A673 (cell line): ENCODE measurements at regions not wholly inside any gene's neighbourhood (a gene's known extent, or its start where the extent isn't known, plus 50 kb on each side); places are given as distances from the start of the nearest gene placed in this dataset.
"Not testable (repeated sequence)": the region's sequence is repeated elsewhere in the genome, so short reads cannot be mapped to it uniquely, and the experiment has no call there.

Experiments used
- BruUV-seq: library from RNA; stranded (reverse); fragments of 400-500 nt; replicated peaks from 2 replicates; lab custom pipeline; 2021; lab: Mats Ljungman, UMichigan
- CTCF ChIA-PET: fragments of 300-600 bp; sonication (Branson Sonifier 250); formaldehyde crosslinking; loops from one replicate; lab custom pipeline; 2022; ENCODE audit warnings: antibody characterized with exemption; lab: Charles Lee
- POLR2A ChIA-PET: fragments of 300-600 bp; sonication (Branson Sonifier 250); formaldehyde crosslinking; loops from one replicate; lab custom pipeline; 2022; ENCODE audit warnings: antibody characterized with exemption; ENCODE audit not compliant: low non-redundant PET; lab: Charles Lee
- DNase-seq: peaks from one replicate; pipeline ENCODE4 v3.0.0-alpha.2; 2015; ENCODE audit warnings: low spot score
- H3K27ac ChIP-seq: fragments of 200-600 bp; sonication (generic); 2 replicates; pipeline ENCODE4 v1.5.1; 2016; ENCODE audit warnings: mixed run types, low read depth, mild to moderate bottlenecking, mixed read lengths, antibody characterized with exemption, low read length; ENCODE audit not compliant: poor library complexity, severe bottlenecking
- H3K27me3 ChIP-seq: fragments of 200-600 bp; sonication (generic); replicated peaks from 2 replicates; pipeline ENCODE4 v1.6.1; 2017; ENCODE audit warnings: mixed run types, low read depth, mild to moderate bottlenecking, mixed read lengths, antibody characterized with exemption, low read length; ENCODE audit not compliant: insufficient read depth, poor library complexity
- H3K36me3 ChIP-seq: fragments of 200-600 bp; sonication (generic); 2 replicates; pipeline ENCODE4 v1.6.1; 2016; ENCODE audit warnings: mixed run types, mild to moderate bottlenecking, mixed read lengths, antibody characterized with exemption, low read length; ENCODE audit not compliant: insufficient read depth, poor library complexity, severe bottlenecking
- H3K4me1 ChIP-seq: fragments of 200-600 bp; sonication (generic); 2 replicates; pipeline ENCODE4 v1.6.1; 2017; ENCODE audit warnings: mixed run types, mild to moderate bottlenecking, mixed read lengths, antibody characterized with exemption, low read length; ENCODE audit not compliant: insufficient read depth, poor library complexity, severe bottlenecking
- H3K4me3 ChIP-seq: fragments of 200-600 bp; sonication (generic); 2 replicates; pipeline ENCODE4 v1.5.1; 2016; ENCODE audit warnings: low read depth, mixed run types, mild to moderate bottlenecking, mixed read lengths, low read length; ENCODE audit not compliant: poor library complexity, severe bottlenecking
- H3K9me3 ChIP-seq: fragments of 200-600 bp; sonication (generic); 2 replicates; pipeline ENCODE4 v1.6.1; 2016; ENCODE audit warnings: mixed run types, low read depth, mild to moderate bottlenecking, mixed read lengths, antibody characterized with exemption, low read length; ENCODE audit not compliant: poor library complexity, severe bottlenecking
- CTCF ChIP-seq: fragments of 300-800, 200-600 bp; sonication (generic); conservative IDR thresholded peaks from 2 replicates; pipeline ENCODE4 v1.5.1; 2017; ENCODE audit warnings: low read depth, mild to moderate bottlenecking, antibody characterized with exemption, low read length, moderate library complexity, mixed read lengths
- EZH2 ChIP-seq: fragments of 200-600 bp; sonication (generic); IDR thresholded peaks from 2 replicates; pipeline ENCODE4 v1.6.1; 2017; ENCODE audit warnings: borderline replicate concordance, low read depth, mild to moderate bottlenecking, mixed read lengths, antibody characterized with exemption, low read length; ENCODE audit not compliant: poor library complexity, severe bottlenecking
- intact Hi-C: fragments of 100-400 bp; cut with micrococcal nuclease; formaldehyde crosslinking; loops from one replicate; pipeline ENCODE4 v1.10.0; 2022; ENCODE audit not compliant: unreplicated experiment

- intact Hi-C loops, result no loop called here
- Histone ChIP-seq H3K36me3 (no peaks in the 10 kb centered on the region), H3K27ac (no peak overlapping the region), H3K4me3 (no peak overlapping the region), H3K4me1 (no peaks in the 10 kb centered on the region), H3K9me3 (no peaks in the 10 kb centered on the region), H3K27me3 (no peaks in the 10 kb centered on the region)
- TF ChIP-seq CTCF (no peak), EZH2 (no peak)
- no TSS peak for BruUV-seq
- ChIA-PET CTCF (no interaction called here), POLR2A (no interaction called here)
- DNase-seq, result no peak
Observed at GRCh38 chr7:124250297-124251034, 217.6 kb upstream of the TMEM229A start.

- no peak for TF ChIP-seq CTCF
- TF ChIP-seq EZH2, result no peak
- POLR2A ChIA-PET, result no interaction called here
- intact Hi-C loops, result no loop called here
- no peak for DNase-seq
- no peaks in the 10 kb centered on the region for H3K36me3 ChIP-seq
- H3K27ac ChIP-seq, result no peak overlapping the region
- no peak overlapping the region for H3K4me3 ChIP-seq
- CTCF ChIA-PET, result no interaction called here
- H3K27me3 ChIP-seq, result no peaks in the 10 kb centered on the region
- no peaks in the 10 kb centered on the region for H3K4me1 ChIP-seq
- no peaks in the 10 kb centered on the region for H3K9me3 ChIP-seq
- no TSS peak for BruUV-seq
Observed at GRCh38 chr7:124247691-124248090, 214.8 kb upstream of the TMEM229A start.

DNA sequence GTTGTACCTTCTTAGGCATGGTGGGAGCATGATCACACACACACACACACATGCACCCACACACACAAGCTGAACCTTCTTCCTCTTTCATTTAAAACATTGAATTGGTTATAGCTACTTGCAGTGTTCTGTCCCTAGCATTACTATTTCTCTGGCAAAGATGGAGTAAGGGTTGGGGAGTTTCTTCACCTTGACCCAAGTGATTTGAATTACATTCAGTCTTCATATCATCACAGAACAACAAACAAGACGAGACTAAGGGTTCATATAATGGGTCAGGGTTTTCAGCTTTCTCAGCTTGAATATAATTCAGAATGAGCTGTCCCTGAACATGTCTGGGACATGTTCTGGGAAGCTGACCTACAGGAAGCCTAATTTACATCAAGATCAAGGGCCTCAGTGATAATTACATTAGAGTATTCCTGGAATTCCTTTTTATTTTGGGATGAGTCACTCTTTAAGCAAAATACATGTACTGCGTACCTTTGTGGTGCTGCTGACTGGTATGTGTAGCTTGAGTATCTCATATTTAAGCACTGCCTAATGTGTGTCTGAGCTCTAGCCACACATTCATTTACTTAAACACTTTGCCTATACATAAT lies 213.5 kb upstream of the TMEM229A start:
- Histone ChIP-seq H3K4me1 (no peaks in the 10 kb centered on the region), H3K4me3 (no peak overlapping the region), H3K27me3 (no peaks in the 10 kb centered on the region), H3K27ac (no peak overlapping the region), H3K9me3 (no peaks in the 10 kb centered on the region), H3K36me3 (no peaks in the 10 kb centered on the region)
- POLR2A ChIA-PET, result no interaction called here
- no peak for DNase-seq
- CTCF ChIA-PET, result no interaction called here
- TF ChIP-seq CTCF (no peak), EZH2 (no peak)
- intact Hi-C loops, result no loop called here
- no TSS peak for BruUV-seq

- CTCF ChIA-PET, H3K27ac ChIP-seq, intact Hi-C loops, POLR2A ChIA-PET, H3K36me3 ChIP-seq, H3K9me3 ChIP-seq, BruUV-seq, DNase-seq, H3K4me3 ChIP-seq, H3K4me1 ChIP-seq, H3K27me3 ChIP-seq: not testable (repeated sequence)
Observed at GRCh38 chr7:124244469-124244868, 211.6 kb upstream of the TMEM229A start.
